Endothelial cell of umbilical vein (primary cell): ENCODE measurements at regions not wholly inside any gene's neighbourhood (a gene's known extent, or its start where the extent isn't known, plus 50 kb on each side); places are given as distances from the start of the nearest gene placed in this dataset.

Experiments
- EZH2 ChIP-seq: IDR thresholded peaks from 2 replicates; pipeline ENCODE4 v1.6.1; 2012; ENCODE audit warnings: borderline replicate concordance, low read depth, mild to moderate bottlenecking, moderate library complexity, low read length, inconsistent platforms; ENCODE audit not compliant: severe bottlenecking
- MYC ChIP-seq: IDR thresholded peaks from one replicate; pipeline ENCODE4 v1.6.1; 2011; ENCODE audit warnings: mild to moderate bottlenecking, low read depth, low read length
- POLR2A ChIP-seq: IDR thresholded peaks from 2 replicates; pipeline ENCODE4 v1.6.1; 2012; ENCODE audit warnings: low read depth, mild to moderate bottlenecking, control low read depth, low read length
- POLR2AphosphoS5 ChIP-seq: IDR thresholded peaks from 2 replicates; pipeline ENCODE4 v1.6.1; 2012; ENCODE audit warnings: low read depth, mild to moderate bottlenecking, control low read depth, low read length, moderate library complexity; ENCODE audit not compliant: insufficient read depth
- TF ChIP-seq, protein P1 (sequence below), 2 donors: IDR thresholded peaks; 1 replicate in 1 of 2; 2 replicates in 1 of 2; pipeline ENCODE4 v1.5.1; 2011; ENCODE audit warnings: low read length in 2 of 2, mild to moderate bottlenecking in 2 of 2, moderate library complexity in 2 of 2, control low read depth in 1 of 2, inconsistent platforms in 1 of 2, low read depth in 1 of 2; ENCODE audit not compliant: insufficient read depth in 1 of 2; ENCODE audit errors: extremely low read depth in 1 of 2
- TF ChIP-seq, protein P2 (sequence below): IDR thresholded peaks from 2 replicates; pipeline ENCODE4 v1.6.1; 2011; ENCODE audit not compliant: insufficient read depth, insufficient read length

- TF ChIP-seq POLR2AphosphoS5 (no peak), MYC (no peak), EZH2 (no peak), POLR2A (no peak)
- TF ChIP-seq, protein P1, sequence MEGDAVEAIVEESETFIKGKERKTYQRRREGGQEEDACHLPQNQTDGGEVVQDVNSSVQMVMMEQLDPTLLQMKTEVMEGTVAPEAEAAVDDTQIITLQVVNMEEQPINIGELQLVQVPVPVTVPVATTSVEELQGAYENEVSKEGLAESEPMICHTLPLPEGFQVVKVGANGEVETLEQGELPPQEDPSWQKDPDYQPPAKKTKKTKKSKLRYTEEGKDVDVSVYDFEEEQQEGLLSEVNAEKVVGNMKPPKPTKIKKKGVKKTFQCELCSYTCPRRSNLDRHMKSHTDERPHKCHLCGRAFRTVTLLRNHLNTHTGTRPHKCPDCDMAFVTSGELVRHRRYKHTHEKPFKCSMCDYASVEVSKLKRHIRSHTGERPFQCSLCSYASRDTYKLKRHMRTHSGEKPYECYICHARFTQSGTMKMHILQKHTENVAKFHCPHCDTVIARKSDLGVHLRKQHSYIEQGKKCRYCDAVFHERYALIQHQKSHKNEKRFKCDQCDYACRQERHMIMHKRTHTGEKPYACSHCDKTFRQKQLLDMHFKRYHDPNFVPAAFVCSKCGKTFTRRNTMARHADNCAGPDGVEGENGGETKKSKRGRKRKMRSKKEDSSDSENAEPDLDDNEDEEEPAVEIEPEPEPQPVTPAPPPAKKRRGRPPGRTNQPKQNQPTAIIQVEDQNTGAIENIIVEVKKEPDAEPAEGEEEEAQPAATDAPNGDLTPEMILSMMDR (IDR thresholded peaks at IDR 0.05; ENCODE audit: extremely low read depth in 1 of 2, insufficient read depth in 1 of 2, low read depth in 1 of 2, low read length in 2 of 2) = no peak
- TF ChIP-seq, protein P2, sequence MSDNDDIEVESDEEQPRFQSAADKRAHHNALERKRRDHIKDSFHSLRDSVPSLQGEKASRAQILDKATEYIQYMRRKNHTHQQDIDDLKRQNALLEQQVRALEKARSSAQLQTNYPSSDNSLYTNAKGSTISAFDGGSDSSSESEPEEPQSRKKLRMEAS = no peak
Observed at GRCh38 chr3:30437171-30437601, 169.2 kb upstream of the TGFBR2 start.
